HUDEP-2 (cell line): ENCODE measurements at regions not wholly inside any gene's neighbourhood (a gene's known extent, or its start where the extent isn't known, plus 50 kb on each side); places are given as distances from the start of the nearest gene placed in this dataset.
"Not testable (repeated sequence)": the region's sequence is repeated elsewhere in the genome, so short reads cannot be mapped to it uniquely, and the experiment has no call there.

ENCODE experiments used
- DNase-seq, 76 experiments: peaks; one replicate each; lab custom pipeline; 2025; ENCODE audit not compliant: unreplicated experiment in 76 of 76; lab: John Stamatoyannopoulos, UW

DNA sequence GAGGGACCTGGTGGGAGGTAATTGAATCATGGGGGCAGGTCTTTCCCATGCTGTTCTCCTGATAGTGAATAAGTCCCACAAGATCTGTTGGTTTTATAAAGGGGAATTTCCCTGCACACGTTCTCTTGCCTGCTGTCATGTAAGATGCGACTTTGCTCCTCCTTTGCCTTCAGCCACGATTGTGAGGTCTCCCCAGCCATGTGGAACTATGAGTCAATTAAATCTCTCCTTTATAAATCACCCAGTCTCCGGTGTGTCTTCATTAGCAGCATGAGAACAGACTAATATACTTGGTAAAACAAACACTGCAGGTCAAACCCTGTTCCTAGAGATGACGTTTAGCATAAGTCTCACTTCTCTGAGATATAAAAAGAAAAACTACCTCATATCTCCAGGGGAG, 148.3 kb downstream of the MATN1 start:
- DNase-seq = no peak

DNA sequence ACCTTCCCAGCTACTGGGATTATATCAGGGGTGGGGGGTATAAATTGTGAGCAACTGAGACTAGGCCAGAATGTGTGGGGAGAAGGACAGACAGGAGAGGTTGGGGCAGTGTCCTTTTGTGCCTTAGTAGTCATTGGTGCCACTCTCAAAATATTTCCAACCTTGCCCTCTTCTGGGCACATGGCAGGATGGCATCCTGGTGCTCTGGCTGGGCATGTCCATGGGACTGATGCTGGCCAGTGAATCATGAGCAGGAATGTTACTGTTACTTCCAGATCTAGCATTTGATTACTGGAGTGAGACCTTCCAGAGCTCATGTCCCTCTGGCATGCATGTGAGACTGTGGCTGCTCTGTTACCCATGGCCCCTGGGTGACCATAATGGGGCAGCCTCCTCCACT, 151.2 kb downstream of the MATN1 start:
- DNase-seq = no peak

DNA sequence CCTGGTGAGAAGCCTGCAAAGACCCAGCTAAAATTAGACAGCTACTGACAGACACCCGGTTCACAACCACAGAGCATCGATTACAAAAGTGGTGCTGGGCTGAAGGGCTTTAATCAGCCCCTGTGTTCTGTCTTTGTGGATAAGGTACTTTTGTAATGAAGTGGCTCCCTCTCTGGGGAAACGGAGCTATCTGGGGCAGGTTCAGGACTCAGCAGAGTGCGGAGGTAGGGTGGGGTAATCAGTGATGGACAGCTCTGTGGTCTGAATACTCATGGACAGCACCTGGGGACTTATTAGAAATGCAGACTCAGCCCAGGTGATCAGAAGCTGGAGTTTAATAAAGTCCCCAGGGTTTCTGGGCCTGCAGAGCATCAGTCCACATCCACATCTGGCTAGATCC, 152.0 kb downstream of the MATN1 start:
- no peak for DNase-seq

DNA sequence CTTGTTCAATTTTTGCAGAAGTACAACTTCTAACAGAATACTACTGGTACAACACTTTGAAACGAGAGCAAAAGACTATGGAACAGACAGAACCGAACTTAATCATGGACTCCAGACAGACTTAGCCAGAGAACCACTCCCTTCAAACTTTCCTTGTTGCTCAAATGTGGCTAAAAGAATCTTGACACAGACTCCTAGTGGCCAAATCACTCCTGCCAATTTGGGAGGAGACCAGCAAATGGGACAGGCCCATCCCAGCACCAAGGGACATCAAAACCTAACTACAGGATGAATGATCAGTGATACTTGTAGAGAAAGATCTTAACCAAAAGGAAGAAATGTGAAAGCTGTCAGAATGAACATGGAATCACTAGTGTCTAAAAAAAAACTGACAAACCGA, 154.0 kb downstream of the MATN1 start:
- no peak for DNase-seq

DNA sequence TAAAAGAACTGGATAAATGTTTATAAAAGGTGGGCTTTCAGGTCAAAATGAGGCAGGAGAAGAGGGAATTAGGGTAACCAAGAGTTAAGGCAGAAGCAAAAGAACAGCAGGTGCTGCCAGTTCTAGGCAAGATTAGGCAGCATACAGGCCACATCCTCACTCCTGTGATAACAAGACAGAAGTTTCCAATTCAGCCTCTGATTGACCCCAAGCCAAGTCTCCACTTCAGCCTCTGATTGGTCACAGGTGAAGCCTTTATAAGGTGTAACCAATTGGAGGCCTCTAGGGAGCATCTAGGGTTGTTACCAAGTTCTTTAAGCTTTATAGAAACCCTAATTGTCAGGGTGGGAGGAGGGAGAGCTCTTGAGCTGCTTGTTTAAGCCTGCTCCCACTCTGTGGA, 160.8 kb downstream of the MATN1 start:
- DNase-seq = no peak

DNA sequence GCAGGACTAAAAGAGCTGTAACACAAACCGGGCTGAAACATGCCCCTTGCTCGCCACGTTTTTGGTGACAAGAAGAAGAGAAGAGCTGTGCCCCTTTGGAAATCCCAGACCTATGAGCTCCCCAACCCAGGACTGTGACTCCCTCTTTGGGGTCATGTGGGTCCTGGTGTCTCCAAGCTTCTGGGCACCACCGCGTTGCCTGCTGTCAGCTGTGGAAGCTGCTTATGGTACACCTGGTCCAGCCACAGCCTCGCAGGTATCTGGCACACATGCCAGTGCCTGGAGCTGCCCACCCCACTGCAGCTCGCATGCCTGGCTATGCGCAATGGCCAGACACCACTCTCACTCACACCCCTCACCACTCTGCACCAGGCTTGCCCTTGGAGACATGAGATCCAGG, 171.8 kb downstream of the MATN1 start:
- DNase-seq = no peak

DNA sequence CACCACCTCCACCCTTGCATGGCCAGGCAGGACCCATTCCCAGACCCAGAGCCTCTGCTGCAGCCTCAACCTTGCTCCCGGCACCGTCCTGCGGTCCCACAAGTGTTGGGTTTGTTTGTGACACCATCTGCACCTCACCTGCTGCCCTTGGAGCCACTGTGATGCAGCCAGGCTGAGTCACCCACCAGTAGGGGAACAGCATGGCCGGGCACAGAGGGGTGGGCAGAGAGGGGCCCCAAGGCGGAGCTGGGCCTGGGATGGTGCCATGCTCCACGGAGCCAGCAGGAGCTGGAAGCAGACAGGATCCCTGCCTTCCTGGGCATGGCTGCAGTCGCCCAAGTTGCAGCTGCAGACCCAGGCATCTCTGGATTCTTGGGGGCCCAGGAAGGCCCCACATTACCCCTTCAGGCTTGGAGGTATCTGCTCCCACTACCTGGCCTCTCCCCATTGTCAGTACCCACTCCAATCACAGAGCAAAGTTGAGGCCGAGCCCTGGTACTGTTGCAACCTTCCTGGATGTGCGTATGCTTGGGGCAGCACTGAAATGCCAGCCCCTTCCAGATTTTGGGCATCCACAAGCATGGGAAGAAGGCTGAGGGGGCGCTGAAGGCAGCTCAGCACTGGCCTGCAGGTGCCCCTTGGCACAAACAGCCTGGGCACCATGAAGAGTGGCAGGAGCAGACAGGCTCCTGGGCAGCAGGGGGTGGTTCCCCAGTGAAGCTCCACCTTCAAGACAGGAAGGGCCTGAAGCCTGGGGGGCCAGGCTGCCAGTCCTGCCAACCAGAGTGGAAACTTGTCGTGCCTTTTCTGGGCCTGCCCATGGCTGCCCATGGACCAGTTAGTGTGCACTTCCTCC, 172.8 kb downstream of the MATN1 start:
- DNase-seq = no peak

DNA sequence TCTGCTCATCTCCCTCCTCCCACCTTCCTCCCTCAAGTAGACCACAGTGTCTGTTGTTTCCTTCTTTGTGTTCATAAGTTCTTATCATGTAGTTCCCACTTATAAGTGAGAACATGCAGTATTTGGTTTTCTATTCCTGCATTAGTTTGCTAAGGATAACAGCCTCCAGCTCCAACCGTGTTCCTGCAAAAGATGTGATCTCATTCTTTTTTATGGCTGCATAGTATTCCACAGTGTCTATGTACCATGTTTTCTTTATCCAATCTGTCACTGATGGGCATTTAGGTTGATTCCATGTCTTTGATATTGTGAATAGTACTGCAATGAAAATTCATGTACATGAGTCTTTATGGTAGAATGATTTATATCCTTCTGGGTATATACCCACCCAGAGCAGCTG, 173.5 kb downstream of the MATN1 start:
- not testable (repeated sequence) for DNase-seq

DNA sequence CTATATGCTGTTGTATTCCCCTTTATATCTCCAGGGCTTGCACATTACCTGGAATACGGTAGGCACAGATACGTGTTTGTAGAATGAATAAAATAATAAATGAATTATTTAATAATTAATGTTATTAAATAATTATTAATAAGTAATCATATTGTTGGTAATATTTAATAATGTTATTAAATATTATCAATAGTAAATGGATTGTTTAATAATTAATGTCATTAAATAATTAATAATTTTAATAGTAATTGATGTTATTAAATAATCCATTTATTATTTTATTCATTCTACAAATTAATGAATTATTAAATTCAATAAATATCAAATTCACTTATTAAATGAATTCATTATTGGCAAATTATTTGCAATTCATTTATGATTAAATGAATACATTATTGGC, 175.1 kb downstream of the MATN1 start:
- DNase-seq = no peak

DNA sequence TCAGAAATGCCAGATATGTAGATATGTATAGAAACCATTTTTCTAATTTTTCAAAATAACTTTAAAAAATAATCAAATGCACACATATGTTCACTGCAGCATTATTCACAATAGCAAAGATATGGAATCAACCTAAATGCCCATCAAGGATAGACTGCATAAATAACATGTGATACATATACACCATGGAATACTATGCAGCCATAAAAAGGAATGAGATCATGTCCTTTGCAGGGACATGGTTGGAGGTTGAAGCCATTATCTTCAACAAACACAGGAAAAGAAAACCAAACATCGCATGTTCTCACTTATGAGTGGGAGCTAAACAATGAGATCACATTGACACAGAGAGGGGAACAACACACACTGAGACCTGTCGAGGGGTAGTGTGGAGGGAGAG, 176.1 kb downstream of the MATN1 start:
- not testable (repeated sequence) for DNase-seq

DNA sequence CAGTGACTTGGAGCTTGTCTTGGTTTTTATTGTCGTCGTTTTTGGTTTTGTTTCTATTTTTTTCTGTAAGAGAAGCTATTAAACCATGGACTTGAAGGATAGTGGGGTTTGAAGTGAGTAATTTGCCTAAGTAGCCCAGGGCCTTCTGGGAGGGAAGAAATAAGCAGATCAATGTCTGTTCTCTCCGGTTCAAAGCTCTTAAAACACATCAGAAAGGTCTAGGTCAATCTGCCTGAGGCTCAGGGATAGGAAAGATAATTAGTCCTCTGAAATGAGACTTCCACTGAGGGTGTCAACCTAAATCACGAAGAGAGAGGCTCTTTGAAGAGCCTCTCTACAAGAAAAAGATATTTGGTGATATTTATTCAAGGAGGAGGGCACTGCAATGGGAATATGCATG, 178.0 kb downstream of the MATN1 start:
- DNase-seq = no peak

DNA sequence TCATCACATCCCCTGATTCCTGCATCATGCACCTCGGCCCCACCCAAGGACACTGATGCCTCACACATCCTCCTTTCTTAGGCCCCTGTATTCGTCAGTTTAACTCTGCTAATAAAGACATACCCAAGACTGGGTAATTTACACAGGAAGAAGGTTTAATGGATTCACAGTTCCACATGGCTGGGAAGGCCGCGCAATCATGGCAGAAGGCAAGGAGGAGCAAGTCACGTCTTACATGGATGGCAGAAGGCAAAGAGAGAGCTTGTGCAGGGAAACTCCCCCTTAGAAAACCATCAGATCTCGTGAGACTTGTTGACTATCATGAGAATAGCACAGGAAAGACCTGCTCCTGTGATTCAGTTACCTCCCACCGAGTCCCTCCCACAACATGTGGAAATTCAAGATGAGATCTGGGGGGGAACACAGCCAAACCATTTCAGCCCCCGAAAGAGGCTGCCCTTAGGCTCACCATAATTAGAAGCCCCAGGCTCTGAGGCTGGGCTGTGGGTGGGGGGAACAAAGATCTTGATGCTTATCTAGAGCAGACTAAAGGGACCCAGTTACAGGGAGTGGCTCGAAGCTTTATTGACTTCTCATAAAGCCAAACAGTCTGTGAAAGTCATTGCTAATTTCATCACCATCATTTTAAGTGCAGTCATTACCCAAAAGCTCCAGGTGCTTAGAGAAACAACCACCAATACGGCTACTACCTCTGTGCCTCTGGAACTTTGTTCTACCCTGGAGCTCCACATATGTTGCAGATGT, 181.5 kb downstream of the MATN1 start:
- no peak for DNase-seq

DNA sequence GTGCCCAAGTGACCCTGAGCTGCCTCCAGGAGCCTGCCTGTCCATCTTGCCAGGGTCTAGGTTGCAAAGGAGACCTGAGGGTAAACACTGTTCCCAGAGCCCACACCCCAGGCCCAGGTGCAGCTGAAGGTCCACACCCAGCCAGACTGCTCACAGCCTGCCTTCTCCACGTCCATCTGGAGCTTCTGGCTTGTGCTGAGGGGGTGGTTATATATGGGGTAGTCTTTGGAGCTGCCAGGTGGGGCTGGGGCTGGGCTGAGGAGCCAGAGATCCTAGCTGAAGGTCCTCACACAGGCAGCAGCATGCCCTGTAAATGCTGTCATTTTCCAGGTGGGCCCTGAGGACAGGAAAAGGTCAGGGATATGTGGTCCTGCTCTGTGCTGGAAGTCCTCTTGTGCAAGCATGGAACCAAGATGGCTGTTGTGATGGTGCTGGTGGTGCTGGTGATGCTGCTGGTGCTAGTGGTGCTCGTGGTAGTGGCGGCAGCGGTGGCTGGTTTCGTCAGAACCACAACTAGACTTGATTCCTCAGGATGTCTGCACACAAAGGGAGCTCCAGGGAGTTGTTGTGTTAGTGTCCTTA, 182.7 kb downstream of the MATN1 start:
- no peak for DNase-seq

DNA sequence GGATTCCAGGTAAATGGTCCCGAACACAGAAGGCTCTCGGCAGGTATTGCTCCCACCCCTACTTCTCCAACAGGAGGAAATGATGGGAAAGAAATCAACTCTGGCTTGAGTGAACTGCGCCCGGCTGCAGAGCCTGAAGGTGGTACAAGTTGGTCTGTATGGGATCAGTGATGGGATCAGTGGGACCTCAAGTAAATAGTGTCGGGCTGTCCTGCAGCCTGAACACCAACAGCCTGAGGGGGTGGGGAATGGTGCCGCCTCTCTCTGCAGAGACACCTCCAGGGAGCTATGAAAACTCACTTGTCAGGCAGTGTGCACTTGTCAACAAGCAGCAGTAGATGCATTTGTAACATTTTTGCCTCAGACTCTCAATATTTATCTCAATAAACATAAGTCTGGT, 183.5 kb downstream of the MATN1 start:
- no peak for DNase-seq

DNA sequence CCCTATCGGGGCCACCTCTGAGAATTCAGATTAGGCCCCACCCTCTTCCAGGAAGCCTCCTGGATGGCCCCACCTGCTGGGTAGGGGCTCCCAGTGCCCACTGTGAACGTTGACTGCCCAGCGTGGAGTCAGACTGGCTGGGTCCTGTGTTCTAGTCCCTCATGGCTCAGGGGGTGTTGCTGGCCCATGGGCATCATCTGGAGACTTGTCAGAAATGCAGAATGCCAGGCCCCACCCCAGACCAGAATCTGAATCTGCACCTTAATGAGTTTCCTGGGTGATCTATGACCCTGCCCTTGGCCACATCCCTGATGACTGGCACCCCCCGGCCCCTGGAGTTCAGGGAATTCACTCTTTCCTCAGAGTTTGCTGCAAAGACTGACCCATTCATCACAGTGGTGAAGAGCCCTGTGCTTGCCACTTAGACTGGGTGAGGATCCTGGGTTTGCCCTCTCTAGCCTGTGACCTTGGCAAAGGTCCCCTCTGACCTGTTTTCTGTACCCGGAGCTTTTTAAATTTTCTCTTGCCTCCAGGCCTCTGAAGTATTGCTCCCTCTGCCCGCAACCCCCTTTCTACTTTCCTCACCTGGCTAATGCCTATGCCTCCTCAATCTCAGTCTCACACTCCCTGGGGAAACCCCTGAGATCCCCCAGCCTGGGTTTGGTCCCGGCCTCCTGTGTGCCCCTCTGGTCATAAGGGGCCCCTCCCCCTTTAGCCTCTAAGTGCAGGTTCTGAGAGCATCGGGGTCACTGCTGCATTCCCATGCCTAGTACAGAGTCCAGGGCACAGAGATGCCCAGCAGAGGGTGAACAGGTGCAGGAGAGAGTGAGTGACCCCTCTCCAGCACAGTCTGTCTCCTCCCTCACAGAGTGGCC, 184.2 kb downstream of the MATN1 start:
- no peak for DNase-seq

DNA sequence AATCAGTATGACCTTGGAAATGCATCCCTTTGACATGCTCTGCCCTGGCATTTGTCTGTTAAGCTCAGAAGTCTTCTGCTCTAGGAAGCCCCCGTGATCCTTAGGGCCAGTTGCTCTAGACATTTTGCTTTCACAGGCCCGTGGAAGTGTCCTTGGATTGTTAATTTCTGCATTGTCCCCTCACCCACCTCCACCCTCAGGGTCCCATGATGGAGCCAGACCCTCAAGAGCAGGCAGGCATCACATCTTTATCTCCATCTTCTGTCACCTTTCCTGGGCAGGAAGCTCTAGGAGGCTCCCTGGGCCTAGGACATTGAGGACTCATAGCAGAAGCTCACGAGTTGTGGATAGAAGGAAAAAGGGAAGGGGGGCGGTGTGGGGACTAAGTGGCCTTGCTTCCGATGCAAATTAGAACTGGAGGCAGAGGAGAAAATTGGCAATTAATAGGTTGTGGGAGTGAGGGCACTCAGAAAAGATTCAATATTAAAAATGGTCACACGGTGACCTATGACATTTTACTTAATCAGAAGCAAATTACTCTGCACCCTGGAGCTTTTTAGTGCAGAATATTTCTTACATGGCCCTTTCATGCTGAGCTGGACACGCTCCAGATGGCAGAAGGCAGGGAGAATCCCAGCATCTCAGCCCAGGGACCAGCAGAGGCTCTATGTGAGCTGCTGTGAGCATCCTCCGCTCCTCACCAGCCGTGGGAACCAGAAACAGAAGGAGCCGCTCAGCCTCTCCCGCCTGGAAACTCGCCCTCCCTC, 185.0 kb downstream of the MATN1 start:
- no peak for DNase-seq

DNA sequence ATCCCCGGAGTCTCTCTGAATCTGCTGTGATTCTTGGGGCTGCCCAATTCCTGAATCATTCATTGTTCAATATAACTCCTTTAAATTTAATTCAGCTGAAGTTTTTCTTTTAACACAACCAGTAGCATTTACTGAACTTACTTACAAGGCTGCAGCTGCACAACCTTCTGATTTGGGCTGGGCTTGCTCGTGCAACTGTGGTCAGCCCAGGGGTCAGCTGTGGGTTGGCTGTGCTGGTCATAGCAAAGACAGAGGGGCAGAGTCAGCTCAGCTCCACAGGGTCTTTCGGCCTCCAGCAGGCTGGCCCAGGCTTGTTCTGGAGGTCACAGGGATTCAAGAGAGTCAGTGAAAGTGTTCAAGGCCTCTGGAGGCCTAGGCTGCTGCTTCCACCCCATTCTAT, 186.1 kb downstream of the MATN1 start:
- DNase-seq = no peak

DNA sequence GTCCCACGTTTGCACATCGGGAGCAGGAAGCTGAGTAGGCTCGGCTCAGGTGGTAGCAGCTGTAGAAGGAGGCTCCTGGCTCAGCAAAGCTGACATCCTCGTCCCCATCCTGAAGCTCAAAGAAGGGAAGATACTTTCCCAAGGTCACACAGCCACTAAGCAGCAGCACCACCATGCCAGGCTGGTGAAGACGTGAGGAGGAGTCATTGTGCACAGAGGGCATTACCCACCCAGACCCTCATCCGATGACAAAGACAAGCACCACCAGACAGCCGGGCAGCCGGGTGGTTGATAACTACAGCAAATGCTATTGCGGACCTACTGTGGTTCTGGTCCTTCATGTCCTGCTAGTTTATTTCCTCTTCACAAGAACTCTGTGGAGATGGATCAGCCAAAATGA, 186.9 kb downstream of the MATN1 start:
- no peak for DNase-seq

DNA sequence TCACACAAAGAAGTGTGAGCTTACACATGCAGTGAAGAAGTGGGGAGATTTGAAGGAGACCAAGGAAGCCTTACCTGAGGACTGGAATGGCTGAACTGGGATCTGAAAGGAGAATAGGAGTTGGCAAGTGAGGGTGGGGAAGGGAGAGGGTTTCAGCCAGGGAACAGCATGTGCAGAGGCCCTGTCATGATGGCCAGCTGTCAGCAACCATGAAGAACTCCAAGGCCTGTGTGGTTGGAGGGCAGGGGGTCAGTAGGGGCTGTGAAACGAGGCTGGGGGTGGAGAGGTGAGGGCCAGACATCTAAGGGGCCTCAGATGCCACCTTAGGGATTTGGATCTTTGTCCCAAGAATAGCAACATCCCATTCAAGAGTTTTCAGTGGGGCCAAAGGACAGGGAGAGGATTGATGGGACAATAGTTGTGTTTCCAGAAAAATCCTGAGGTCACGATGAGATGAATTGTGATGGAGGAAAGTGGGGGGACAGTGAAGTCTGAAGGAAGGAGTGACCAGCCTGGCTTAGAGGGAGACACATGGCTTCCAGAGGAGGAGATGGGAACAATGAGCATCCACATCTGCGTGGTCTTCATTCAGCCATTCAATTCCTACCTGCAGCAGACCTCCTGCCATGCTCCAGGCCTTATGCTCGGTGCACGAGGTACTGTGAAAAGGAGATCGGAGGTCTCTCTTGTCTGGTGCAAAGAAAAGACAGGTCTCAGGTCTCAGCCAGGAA, 187.6 kb downstream of the MATN1 start:
- DNase-seq = no peak

DNA sequence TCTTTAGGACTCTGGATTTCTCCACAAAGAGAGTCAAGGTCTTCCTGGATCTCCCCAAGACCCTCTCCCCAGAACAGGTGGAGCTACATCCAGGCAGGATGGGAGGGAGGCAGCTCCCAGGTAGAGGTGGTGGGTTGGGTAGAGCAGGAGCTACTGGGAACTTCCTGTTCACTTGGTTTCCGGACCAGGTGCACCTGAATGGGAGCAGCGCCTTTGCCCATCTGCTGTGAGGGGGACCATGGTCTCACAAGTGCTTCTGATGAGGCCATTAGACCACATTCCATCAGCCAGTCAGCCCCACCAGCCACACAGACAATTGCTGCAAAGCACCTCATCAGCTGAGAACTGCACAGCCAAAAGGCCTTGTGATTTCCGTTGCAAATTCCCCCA, 188.8 kb downstream of the MATN1 start:
- no peak for DNase-seq
